Prostate gland (tissue), 2 donors: ENCODE measurements at regions not wholly inside any gene's neighbourhood (a gene's known extent, or its start where the extent isn't known, plus 50 kb on each side); places are given as distances from the start of the nearest gene placed in this dataset.

Source experiments
- POLR2A ChIP-seq: fragments of 450-650 bp; IDR thresholded peaks from one replicate; pipeline ENCODE4 v1.6.1; 2016; ENCODE audit warnings: antibody characterized with exemption, mild to moderate bottlenecking
- POLR2AphosphoS5 ChIP-seq: sonication (generic); formaldehyde crosslinking; IDR thresholded peaks from one replicate; pipeline ENCODE4 v1.6.1; 2017; ENCODE audit warnings: antibody characterized with exemption
- TF ChIP-seq, protein P1 (sequence below), 4 experiments: fragments of 200-600 bp in 2 of 4; fragments of 450-650 bp in 2 of 4; sonication (generic) in 2 of 4; IDR thresholded peaks; 1 replicate in 3 of 4; 2 replicates in 1 of 4; pipeline ENCODE4 v1.5.1; 2016 to 2019; ENCODE audit warnings: antibody characterized with exemption in 4 of 4, mild to moderate bottlenecking in 2 of 4, moderate library complexity in 2 of 4

DNA sequence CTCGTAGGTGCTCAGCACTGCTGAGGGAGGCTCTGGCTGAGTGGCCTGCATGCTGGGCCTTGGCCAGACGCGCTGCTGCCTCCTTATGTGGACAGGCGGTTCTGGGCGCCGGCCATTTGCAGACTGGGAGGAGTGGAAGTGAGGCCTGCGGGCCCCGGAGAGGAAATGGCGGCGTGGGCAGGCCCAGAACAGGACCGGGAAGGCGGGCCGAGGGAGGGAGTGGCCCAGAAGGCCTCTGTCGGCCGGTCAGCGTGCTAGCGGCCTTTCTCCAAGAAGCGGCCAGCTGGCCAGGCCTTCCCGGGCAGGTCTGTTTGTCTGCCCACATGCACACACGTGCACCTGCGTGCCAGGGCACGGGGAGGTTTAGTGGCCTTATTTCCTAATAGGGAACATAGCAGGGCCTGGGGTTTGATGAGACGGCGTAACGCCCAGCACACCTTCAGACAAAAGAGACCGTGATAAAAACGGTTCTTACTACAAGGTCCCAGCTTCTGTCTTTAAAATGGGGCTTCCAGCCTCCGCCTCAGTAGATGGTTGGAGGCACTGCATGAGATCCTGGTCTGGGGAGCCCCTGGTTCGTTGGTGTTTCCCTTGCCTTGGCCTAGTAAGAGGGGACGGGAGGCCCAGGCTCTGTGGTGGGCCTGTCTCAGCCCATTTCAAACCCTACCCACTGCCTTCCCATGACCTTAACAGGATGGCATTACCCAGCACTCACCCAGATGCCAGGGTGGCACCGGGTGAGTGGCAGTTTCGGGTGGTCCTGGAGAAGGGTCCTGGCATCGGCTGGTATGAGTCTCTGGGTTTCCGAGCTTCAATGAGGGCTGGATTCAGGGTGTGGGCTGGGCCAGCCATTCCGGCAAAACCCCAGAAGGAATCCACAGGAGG is 65.1 kb upstream of the PPARA start:
- TF ChIP-seq, protein P1, sequence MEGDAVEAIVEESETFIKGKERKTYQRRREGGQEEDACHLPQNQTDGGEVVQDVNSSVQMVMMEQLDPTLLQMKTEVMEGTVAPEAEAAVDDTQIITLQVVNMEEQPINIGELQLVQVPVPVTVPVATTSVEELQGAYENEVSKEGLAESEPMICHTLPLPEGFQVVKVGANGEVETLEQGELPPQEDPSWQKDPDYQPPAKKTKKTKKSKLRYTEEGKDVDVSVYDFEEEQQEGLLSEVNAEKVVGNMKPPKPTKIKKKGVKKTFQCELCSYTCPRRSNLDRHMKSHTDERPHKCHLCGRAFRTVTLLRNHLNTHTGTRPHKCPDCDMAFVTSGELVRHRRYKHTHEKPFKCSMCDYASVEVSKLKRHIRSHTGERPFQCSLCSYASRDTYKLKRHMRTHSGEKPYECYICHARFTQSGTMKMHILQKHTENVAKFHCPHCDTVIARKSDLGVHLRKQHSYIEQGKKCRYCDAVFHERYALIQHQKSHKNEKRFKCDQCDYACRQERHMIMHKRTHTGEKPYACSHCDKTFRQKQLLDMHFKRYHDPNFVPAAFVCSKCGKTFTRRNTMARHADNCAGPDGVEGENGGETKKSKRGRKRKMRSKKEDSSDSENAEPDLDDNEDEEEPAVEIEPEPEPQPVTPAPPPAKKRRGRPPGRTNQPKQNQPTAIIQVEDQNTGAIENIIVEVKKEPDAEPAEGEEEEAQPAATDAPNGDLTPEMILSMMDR (IDR thresholded peaks at IDR 0.05) = no peak
- TF ChIP-seq POLR2AphosphoS5 (peak; percentile 79), POLR2A (peak; percentile 39)
